NCI-H345 treated with DMSO at 0.1 percent for 48 hours (cell line): ENCODE measurements at regions not wholly inside any gene's neighbourhood (a gene's known extent, or its start where the extent isn't known, plus 50 kb on each side); places are given as distances from the start of the nearest gene placed in this dataset.

Source experiments
- DNase-seq: peaks from one replicate; lab custom pipeline; 2025; ENCODE audit not compliant: unreplicated experiment; lab: John Stamatoyannopoulos, UW

DNA sequence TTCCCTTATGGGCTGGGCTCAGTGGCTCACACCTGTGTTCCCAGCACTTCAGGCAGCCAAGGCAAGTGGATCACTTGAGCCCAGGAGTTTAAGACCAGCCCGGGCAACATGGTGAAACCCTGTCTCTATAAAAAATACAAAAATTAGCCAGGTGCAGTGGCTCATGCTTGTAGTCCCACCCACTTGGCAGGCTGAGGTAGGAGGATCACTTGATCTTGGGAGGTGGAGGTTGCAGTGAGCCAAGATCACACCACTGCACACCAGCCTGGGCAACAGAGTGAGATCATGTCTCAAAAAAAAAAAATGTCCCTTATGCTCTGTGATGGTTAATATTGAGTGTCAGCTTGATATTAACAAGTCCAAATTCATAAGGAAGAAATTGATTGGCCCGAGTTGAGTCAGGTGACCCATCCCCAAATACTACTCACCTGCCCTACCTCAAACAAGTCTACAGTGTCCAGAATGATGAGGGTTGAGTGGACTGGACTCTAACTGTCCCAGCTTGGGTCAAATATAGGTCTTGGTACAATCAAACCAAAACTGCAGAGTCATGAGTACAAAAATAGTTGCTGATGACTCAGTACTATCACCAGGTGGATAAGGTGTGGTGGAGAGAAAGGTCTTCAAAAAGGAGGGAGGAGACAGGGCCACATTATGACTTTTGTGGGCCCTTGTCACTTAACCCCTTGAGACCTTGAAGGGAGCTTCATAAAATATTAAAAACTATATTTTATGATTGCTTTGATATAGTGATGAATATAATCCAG lies 161.0 kb downstream of the ZNF326 start:
- no peak for DNase-seq

DNA sequence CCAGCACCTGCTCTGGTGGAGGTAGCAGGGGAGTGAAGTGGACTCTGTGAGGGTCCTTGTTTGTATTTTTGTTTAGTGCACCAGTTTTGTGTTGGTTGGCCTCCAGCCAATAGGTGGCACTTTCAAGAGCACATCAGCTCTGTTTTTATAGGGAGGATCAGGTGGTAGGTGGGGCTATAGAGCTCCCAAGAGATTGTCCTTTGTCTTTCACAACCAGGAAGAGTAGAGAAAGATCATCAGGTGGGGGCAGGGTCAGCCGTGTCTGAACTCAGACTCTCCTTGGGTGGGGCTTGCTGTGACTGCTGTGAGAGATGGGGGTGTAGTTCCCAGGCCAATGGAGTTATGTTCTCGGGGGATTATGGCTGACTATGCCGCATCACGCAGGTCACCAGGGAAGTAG lies 159.8 kb downstream of the ZNF326 start:
- no peak for DNase-seq

DNA sequence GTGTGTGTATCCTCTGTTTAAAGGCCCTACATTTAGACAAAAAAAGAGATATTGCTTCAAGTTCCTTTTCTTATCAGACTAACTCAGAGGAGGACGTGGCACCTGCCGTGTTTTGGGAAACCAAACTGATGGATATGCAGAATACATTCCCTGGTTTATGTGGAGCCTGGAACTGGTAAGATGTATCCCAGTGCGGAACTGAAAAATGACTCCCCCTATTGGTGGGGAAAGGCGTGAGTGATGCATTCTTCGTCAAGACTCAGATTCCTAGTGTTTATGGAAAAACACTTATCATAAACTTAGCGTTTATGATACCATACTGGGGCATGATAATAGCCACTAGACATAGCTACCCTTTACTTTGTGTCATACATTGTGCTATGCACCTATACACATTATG lies 154.2 kb downstream of the ZNF326 start:
- no peak for DNase-seq

DNA sequence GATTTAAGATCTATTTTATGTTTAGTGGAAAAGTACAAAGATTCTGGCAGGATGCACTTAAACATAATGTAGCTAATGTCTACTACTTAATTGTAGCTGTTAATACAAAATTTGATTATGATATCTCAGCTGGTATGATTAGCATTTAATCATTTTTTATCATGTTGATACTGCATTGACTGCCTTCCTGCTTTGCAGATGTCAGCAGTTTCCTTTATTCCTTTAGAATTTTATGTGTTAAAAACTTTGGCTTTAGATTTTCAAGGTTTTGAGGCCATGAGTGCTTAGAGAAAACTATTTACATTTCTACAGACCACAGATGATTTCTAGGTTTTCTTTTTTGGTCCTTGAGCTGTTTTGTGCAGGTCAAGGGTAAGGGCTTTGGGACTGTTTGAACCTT lies 152.2 kb downstream of the ZNF326 start:
- no peak for DNase-seq

DNA sequence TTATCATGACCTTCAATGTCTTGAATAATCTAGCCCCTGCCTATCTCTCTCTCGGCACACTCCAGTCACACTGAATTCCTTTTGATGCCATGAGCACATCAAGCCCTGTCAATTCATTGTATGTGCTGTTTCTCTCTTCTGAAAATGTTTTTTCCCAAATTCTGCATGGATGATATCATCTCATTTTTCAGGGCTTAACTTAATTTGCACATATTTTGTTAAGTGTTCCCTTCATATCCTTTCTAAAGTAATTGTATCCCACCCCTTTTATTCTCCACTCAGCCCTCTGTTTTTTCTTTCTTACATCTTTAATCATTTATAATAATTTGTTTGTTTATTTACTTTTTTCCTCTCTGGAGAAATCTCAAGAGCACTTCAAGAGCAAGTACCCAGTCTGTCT lies 149.9 kb downstream of the ZNF326 start:
- DNase-seq = no peak

DNA sequence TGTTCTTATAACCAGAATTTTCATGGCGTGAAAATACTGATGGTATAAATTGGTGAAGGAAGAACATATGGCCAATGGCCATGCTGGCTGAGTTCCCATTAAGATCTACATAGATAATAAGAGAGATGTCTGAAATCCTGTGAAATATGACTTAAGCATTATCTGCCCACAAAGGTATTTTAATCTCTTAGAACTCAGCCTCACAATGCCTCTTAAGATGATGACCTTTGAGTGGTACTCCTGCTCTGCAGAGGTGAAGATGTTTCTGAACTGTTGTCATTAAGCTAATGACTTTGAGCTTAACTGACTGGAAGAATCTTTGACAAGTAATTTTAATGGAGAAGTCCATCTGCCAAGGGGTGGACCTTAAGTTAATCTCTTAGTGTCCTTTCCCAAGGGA lies 148.7 kb downstream of the ZNF326 start:
- DNase-seq = no peak

DNA sequence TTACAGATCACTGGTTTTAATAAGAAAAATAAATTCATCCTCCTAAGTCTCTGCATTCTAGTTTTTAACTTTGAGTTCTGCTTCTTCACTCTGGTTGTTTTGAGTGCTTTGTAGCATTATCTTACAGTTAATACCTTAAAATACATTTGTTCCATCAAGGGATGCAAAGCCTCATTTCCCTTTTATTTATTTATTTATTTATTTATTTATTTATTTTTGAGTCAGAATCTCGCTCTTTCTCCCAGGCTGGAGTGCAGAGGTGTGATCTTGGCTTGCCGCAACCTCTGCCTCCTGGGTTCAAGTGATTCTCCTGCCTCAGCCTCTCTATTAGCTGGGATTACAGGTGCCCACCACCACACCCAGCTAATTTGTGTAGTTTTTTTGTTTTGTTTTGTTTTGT lies 147.8 kb downstream of the ZNF326 start:
- DNase-seq = no peak

DNA sequence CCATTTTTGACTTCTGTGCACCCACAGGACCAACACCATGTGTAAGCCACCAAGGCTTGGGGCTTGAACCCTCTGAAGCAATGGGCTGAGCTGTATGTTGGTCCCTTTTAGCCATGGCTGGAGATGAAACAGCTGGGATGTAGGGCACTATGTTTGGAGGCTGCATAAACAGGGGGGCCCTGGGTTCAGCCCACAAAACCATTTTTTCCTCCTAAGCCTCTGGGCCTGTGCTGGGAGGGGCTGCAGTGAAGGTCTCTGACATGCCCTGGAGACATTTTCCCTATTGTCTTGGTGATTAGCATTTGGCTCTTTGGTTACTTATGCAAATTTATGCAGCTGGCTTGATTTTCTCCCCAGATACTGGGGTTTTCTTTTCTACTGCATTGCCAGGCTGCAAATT lies 144.9 kb downstream of the ZNF326 start:
- no peak for DNase-seq

DNA sequence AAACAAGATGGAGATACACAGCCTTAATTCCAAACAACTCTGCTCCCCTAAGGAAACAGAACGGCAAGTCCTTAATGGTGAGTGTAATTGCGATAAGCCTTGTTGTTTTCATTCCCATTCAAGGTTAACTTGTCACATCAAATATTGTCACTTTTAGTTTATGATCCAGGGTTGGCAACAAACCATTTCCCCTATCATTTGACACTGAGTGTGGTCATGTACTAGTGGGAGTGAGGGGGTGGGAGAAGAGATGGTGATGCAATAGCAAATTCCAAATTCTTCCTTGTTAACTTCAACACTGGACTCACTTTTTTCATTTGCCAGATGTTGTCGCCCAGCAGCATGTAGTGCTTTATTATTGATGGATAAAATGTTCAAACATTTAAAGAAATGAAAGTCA lies 140.4 kb downstream of the ZNF326 start:
- DNase-seq = no peak

DNA sequence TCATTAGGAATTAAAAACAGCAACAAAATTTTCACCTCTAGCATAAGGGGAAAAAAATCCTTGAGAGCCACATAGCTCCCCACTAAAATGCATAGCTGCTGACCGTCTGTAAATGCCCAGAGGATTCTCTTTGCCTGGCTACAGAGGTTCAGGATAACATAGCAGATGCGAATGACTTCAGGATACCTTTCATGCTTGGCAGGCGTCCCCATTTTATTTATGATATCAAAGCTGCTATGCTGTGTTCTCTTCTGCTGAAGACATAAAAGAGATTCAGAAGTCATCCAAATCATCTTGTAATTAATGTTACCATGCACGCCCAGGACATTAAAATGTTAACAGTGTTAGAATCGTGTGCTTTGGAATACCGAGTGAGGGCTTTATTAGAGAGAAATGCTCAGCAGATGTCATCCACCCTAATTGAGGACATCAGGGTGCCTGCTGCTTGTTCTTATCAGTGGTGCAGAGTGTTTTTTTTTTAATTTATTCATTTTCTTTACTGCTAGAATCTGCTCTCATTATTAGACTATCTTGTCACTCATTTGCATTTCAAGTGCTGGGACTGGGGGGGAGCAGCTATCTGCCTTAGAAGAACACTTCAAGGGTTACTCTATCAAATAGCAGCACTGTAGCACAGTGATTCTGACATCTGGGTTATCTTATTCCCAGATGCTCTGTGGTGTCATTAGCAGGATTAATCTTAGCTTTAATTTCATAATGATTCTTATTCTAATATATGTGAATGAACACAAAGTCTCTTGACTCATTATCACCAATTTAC lies 139.5 kb downstream of the ZNF326 start:
- DNase-seq = no peak

DNA sequence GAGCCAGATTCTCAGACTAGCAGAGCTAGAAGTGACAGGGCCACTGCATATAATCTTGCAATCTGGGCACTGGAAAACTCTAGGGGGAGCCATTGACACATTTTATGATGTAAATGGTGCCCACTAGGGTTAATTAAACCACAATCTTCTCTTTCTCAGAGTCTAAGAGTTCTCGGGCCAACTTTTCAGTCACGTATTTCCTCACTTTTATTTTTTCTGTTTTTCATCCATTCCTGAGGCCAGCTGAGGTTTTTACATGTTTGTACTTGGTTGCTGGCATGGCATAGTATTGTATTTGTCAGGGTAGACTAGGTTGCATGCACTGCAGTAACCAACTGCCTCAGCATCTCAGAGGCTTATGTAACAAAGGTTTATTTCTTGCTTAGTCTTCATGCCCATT lies 138.2 kb downstream of the ZNF326 start:
- DNase-seq = peak; percentile 20

DNA sequence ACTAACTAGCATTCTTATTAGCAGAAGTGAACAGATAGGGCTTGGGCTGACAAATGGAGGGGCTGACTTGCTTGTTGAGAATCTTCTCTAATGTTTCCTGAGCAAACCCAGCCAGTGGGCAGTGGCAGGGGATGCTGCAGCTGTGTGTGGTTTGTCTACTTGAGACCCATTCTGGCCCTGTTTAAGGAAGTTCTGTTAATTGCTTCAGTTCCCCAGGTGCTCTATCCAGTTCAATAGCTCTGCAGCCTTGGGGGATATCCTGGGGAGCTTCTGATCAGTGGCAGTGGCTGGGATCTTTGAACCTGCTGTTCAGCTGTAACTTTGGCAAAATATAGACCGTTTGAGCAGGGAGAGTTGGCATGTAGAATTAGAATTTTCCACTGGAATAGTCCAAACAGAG lies 137.4 kb downstream of the ZNF326 start:
- DNase-seq = no peak

DNA sequence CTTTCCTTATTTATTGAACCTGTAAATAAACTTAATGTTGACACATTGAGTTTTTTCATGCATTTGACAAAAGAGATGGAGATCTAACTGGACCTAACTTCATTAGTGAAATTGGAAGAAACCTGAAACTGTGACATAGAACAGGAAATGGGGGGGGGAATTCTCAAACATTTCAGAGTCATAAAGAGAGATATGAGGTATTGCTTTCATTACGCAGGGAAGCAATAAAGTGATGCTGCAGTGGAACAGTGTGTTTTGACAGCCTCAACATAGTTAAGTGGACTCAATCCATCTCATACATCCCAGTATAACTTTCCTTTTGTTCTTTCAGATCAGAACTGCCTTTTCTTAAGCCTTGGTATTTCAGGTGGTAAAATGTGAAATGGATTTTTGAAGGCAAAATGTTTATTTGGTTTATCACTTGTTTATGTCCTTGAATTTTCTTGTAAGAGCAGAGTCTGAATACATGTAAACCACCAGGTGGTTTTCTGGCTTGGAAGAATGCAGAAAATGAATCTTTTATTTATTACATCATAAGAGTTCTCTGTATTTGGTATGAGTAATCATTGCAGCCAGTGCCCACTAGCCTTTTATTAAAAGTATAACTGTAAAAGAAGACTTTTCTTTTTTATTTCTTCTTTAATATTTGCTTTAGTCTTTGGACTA lies 132.5 kb downstream of the ZNF326 start:
- no peak for DNase-seq

DNA sequence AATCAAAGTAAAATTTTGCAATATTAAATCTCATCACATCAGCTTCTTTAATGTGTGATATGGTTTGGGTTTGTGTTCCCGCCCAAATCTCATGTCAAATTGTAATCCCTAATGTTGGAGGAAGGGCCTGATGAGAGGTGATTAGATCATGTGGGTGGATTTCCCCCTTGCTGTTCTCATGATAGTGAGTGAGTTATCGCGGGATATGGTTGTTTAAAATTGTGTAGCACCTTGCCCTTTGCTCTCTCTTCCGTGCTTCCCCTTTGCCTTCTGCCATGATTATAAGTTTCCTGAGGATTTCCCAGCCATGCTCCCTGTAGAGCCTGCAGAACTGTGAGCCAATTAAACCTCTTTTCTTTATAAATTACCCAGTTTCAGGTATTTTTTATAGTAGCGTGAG lies 131.9 kb downstream of the ZNF326 start:
- DNase-seq = no peak

DNA sequence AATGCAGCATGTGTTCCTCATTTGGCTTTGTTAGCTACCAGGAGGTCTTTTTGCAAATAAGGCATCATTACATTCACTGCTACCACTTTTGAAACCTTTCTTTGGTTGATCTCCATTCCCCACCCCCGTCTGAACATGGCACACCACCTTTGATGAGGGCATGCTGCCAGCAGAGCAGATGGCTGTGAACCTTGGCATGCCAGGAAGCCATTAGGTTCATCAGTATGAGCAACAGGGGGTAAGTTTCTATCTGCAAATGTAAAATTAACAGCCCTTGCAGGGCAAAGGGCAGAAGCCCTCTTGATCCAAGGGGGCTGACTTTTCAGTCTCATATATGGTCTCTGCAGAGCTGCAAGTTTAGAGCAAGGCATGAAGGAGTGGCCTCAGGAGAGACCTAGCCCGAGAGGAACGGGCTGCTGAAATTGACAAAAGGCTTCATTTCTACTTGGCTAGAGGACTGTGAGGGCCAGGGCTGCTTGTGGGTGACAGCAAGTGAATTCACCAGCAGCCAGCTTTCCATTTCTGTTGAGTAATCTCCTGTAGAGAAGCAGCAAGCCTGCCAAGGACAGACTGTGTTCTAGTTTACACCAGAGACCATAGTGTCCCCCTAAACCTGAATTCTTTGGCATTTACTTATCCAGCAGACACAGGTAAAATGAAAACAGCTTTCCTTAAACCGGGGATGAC lies 127.9 kb downstream of the ZNF326 start:
- DNase-seq = no peak

DNA sequence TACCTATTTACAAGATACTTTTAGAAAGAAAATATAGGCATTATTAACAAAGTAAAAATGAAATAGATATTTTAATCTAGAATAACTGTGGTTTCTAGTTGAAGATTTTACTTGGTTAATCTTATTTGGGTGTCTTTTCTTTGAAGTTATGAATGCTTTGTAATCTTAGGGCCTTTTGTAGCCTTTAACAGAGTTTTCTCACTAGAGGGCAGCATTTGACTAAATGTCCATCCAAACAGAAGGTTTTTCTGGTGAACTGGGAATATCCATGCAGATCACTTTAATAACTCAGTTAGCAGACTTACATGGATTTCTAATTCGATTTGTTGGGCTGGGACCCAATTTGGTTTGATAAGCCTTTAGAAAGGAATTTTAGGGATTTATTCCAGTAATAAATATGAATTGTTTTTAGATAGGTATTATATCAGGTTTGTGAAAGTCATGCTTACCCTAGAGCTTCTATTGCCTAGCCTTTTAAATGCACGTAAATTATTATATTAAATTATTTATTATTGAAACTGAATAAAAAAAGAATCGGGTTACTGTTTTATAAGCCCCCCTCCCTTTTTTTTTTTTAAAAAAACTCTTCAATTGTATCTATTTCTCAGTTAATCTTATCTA lies 119.7 kb downstream of the ZNF326 start:
- DNase-seq = peak; percentile 31

DNA sequence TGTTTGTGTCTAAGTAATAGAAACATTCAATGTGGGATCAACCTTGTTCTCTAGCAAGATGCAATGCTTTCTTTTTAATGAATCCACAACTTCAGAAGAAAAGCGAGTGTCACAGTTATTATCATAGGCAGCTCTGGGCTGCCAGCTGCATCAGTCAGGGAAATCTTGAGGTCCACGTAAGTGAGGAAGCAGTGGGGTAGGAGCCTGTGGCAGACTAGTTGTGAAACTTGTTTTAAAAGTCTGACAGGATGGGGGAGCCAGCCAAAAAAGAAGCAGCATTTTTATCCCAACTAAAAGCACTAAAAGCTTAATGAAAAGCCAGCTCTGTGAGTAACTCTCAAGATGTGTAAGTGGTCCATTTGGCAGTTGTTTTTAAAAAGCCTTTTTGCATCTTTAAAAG lies 113.1 kb downstream of the ZNF326 start:
- DNase-seq = no peak

DNA sequence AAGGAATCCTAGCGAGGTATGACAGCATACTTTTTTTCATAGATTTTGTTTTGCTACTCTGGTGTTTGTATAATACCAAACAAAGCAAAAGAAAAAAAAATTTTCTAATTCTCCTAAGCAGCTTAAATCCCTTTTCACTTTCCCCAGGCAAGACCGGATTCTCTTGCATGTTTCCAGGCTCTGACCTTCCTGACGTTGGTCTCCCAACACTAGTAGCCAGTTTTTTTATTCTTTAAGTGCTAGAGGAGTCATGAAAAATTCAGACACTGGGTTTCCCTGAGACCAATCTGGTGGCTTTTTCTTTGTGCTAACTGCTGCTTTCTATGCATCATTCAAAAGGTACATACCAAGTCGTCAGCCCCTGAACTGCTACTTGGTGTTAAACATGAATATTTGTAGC lies 111.4 kb downstream of the ZNF326 start:
- DNase-seq = no peak

DNA sequence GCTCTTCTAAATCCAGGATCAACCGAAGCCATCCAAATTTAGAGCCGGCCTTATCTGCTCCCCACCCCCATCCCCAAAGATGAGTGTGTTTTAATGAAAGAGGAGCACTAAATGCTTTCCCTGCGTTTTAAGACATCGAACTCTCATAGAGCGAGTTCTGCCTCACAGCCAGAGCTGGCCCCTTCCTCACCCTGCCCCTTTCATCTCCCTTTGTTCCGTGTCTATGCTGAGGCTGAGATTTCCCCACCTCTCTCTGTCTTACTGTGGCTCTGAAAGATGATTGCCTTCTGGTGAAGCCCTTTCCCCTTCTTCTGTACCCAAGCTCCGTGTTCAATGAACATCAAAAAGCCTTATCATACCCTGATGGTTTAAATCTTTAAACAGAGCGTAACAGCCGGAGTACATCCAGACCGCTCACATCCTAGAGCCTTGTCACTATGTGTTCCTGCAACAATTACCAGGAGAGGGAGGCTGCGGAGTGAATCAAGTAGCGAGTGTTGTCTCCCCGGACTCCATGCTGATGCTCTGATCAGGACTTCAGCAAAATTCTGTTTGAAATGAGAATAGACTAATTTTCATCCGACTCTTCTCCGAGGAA lies 110.1 kb downstream of the ZNF326 start:
- DNase-seq = no peak

DNA sequence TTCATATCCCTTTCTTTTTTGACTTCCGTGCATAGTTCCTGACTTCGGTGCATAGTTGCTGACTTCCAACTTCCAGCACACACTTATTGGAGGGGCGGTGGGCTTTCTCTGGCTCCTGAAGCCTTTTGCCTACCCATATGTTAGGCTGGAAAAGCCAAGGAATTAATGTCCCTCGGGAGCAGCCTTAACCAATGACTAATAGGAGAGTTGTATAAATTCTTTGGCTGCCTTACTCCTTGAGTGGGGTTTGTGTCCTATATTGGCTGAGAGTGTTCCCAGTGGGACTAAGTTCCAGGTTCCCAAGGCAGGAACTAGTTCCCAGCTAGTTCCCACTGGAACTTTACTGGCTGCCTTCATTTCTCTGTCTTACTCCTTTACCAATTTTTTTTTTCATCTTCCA lies 105.7 kb downstream of the ZNF326 start:
- DNase-seq = no peak

DNA sequence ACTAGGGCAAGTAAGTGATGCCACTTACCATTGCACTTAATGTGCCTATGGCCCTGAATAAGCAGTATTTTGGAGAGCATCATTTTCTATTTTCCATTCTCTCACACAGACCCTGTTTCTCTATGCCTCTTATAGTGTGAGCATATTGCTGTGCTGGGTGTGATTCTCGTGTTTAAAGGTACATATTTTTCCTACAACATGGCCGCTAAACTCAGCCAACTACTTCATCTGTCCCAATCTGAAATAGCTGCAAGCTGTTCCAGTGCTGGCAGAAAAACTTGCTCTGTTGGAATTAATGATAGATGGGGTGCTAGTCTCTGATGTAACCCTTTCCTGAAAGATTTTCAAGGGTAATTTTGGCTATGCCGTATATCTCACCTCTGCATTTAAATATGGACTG lies 97.5 kb downstream of the ZNF326 start:
- no peak for DNase-seq
